Astrocyte (in vitro differentiated cells and primary cell): ENCODE measurements at regions not wholly inside any gene's neighbourhood (a gene's known extent, or its start where the extent isn't known, plus 50 kb on each side); places are given as distances from the start of the nearest gene placed in this dataset.

ENCODE experiments used
- EZH2 ChIP-seq: IDR thresholded peaks from 2 replicates; pipeline ENCODE4 v1.6.1; 2012; ENCODE audit warnings: mild to moderate bottlenecking, low read length, inconsistent platforms; ENCODE audit not compliant: insufficient read depth
- TF ChIP-seq, protein P1 (sequence below): IDR thresholded peaks from 2 replicates; pipeline ENCODE4 v1.5.1; 2011; ENCODE audit warnings: low read depth, mild to moderate bottlenecking, inconsistent platforms, low read length, moderate library complexity; ENCODE audit not compliant: insufficient read depth

DNA sequence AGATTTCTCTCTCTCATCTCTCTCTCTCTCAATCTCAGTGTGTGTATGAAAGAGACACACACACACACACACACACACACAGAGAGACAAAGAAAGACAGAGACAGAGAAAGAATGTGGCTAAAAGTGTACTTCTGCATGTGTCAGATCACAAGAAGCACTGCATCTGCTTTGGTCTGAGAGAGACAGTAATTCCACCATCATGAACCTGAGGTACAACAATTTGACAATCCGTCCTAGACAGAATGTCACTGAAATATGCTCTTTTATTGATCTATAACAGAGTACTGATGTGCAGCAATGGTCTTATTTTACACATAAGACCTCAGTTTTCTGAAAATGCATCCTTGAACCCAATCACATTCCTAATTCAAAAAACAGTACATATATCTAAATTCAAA is 576.2 kb upstream of the SMIM31 start:
- TF ChIP-seq, protein P1, sequence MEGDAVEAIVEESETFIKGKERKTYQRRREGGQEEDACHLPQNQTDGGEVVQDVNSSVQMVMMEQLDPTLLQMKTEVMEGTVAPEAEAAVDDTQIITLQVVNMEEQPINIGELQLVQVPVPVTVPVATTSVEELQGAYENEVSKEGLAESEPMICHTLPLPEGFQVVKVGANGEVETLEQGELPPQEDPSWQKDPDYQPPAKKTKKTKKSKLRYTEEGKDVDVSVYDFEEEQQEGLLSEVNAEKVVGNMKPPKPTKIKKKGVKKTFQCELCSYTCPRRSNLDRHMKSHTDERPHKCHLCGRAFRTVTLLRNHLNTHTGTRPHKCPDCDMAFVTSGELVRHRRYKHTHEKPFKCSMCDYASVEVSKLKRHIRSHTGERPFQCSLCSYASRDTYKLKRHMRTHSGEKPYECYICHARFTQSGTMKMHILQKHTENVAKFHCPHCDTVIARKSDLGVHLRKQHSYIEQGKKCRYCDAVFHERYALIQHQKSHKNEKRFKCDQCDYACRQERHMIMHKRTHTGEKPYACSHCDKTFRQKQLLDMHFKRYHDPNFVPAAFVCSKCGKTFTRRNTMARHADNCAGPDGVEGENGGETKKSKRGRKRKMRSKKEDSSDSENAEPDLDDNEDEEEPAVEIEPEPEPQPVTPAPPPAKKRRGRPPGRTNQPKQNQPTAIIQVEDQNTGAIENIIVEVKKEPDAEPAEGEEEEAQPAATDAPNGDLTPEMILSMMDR: no peak
- TF ChIP-seq EZH2: no peak
